ENCODE measurements at regions not wholly inside any gene's neighbourhood (a gene's known extent, or its start where the extent isn't known, plus 50 kb on each side); places are given as distances from the start of the nearest gene placed in this dataset.

GRCh38 chr3:177358977-177359592 is 161.8 kb upstream of the TBL1XR1 start (continued):
- TF ChIP-seq PRDM15 (CRISPR knock-in tag; IDR thresholded peaks at IDR 0.05): no peak
- no peak for TF ChIP-seq RFX3 (CRISPR knock-in tag; IDR thresholded peaks at IDR 0.05)
- TF ChIP-seq SALL1 (CRISPR knock-in tag; IDR thresholded peaks at IDR 0.05): peak; percentile 63; the same call in 1 of the 2 replicates
- 0 out of 2 replicates have a peak, but pooled peaks have one; percentile 7 for TF ChIP-seq RCOR2 (CRISPR knock-in tag; IDR thresholded peaks at IDR 0.05)
- no peak for TF ChIP-seq ZNF496 (CRISPR knock-in tag; IDR thresholded peaks at IDR 0.05; ENCODE audit: insufficient replicate concordance)
- TF ChIP-seq KAT8 (CRISPR knock-in tag; IDR thresholded peaks at IDR 0.05): no peak
- TF ChIP-seq ZZZ3 (CRISPR knock-in tag; IDR thresholded peaks at IDR 0.05; ENCODE audit: borderline replicate concordance): no peak
- no peak; the same call in 1 of the 2 replicates for TF ChIP-seq CHD4 (IDR thresholded peaks at IDR 0.05; ENCODE audit: borderline replicate concordance, low read length)
- TF ChIP-seq ZNF766 (CRISPR knock-in tag; IDR thresholded peaks at IDR 0.05; ENCODE audit: borderline replicate concordance): peak; percentile 14; the same call in 1 of the 2 replicates
- TF ChIP-seq ZNF580 (CRISPR knock-in tag; IDR thresholded peaks at IDR 0.05; ENCODE audit: borderline replicate concordance, low read depth): 0 out of 2 replicates have a peak, but pooled peaks have one; percentile 13
- no peak for TF ChIP-seq MTA3 (CRISPR knock-in tag; IDR thresholded peaks at IDR 0.05)
- peak; percentile 69; the same call in 1 of the 2 replicates for TF ChIP-seq ZFYVE20 (CRISPR knock-in tag; IDR thresholded peaks at IDR 0.05; ENCODE audit: borderline replicate concordance, low read depth)
- no peak for TF ChIP-seq NFAT5 (CRISPR knock-in tag; IDR thresholded peaks at IDR 0.05)
- TF ChIP-seq TGIF2 (CRISPR knock-in tag; IDR thresholded peaks at IDR 0.05): no peak
- no peak for TF ChIP-seq RFXAP (CRISPR knock-in tag; IDR thresholded peaks at IDR 0.05; ENCODE audit: borderline replicate concordance)
- no peak; the same call in 1 of the 2 replicates for TF ChIP-seq THAP11 (CRISPR knock-in tag; IDR thresholded peaks at IDR 0.05)
- peak; percentile 61; the same call in 1 of the 2 replicates for TF ChIP-seq ATF7-NPFF (CRISPR knock-in tag; IDR thresholded peaks at IDR 0.05; ENCODE audit: low read depth)
- no peak for TF ChIP-seq ZNF597 (CRISPR knock-in tag; IDR thresholded peaks at IDR 0.05)
- no peak for TF ChIP-seq ZNF674 (CRISPR knock-in tag; IDR thresholded peaks at IDR 0.05; ENCODE audit: low read depth)
- no peak for TF ChIP-seq MED13 (CRISPR knock-in tag; IDR thresholded peaks at IDR 0.05)
- TF ChIP-seq ZNF546 (CRISPR knock-in tag; conservative IDR thresholded peaks at IDR 0.05): no peak
